ENCODE measurements at regions not wholly inside any gene's neighbourhood (a gene's known extent, or its start where the extent isn't known, plus 50 kb on each side); places are given as distances from the start of the nearest gene placed in this dataset.
"Not testable (repeated sequence)": the region's sequence is repeated elsewhere in the genome, so short reads cannot be mapped to it uniquely, and the experiment has no call there.

- Histone ChIP-seq H3K9me3 (ENCODE audit: insufficient read depth, low read depth, low read length) (no peaks in the 10 kb centered on the region), H3K9me2 (replicated peaks; ENCODE audit: low read depth, low read length) (no peaks in the 10 kb centered on the region), H3K79me2 (ENCODE audit: insufficient read depth, low read length) (no peaks in the 10 kb centered on the region), H3K4me1 (ENCODE audit: insufficient read depth, low read length, poor library complexity, severe bottlenecking) (no peaks in the 10 kb centered on the region), H3K27me3 (ENCODE audit: insufficient read depth, low read length, poor library complexity, severe bottlenecking) (no peaks in the 10 kb centered on the region), H4K20me1 (ENCODE audit: insufficient read depth, low read length, poor library complexity, severe bottlenecking) (no peaks in the 10 kb centered on the region), H3K4me3 (ENCODE audit: low read length, poor library complexity, severe bottlenecking) (no peak overlapping the region), H2AFZ (ENCODE audit: low read length) (no peak overlapping the region), H3F3A (ENCODE audit: low read depth) (no peaks in the 10 kb centered on the region), H3K36me3 (ENCODE audit: insufficient read depth, low read length) (no peaks in the 10 kb centered on the region), H3K9ac (ENCODE audit: low read depth, low read length, poor library complexity, severe bottlenecking) (no peak overlapping the region), H3K4me2 (ENCODE audit: low read depth, low read length, poor library complexity, severe bottlenecking) (no peak overlapping the region)
- TF ChIP-seq EZH2phosphoT487 (IDR thresholded peaks at IDR 0.05; ENCODE audit: borderline replicate concordance) = no peak
- TF ChIP-seq, protein P1, sequence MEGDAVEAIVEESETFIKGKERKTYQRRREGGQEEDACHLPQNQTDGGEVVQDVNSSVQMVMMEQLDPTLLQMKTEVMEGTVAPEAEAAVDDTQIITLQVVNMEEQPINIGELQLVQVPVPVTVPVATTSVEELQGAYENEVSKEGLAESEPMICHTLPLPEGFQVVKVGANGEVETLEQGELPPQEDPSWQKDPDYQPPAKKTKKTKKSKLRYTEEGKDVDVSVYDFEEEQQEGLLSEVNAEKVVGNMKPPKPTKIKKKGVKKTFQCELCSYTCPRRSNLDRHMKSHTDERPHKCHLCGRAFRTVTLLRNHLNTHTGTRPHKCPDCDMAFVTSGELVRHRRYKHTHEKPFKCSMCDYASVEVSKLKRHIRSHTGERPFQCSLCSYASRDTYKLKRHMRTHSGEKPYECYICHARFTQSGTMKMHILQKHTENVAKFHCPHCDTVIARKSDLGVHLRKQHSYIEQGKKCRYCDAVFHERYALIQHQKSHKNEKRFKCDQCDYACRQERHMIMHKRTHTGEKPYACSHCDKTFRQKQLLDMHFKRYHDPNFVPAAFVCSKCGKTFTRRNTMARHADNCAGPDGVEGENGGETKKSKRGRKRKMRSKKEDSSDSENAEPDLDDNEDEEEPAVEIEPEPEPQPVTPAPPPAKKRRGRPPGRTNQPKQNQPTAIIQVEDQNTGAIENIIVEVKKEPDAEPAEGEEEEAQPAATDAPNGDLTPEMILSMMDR (conservative IDR thresholded peaks at IDR 0.05; ENCODE audit: low read length) = no peak
Observed at GRCh38 chr9:31185831-31186230, 1198.6 kb upstream of the ACO1 start.

- H4K20me1 ChIP-seq (ENCODE audit: insufficient read depth, low read length, poor library complexity, severe bottlenecking) = no peaks in the 10 kb centered on the region
Observed at GRCh38 chr9:31188496-31188895, 1195.9 kb upstream of the ACO1 start.

DNA sequence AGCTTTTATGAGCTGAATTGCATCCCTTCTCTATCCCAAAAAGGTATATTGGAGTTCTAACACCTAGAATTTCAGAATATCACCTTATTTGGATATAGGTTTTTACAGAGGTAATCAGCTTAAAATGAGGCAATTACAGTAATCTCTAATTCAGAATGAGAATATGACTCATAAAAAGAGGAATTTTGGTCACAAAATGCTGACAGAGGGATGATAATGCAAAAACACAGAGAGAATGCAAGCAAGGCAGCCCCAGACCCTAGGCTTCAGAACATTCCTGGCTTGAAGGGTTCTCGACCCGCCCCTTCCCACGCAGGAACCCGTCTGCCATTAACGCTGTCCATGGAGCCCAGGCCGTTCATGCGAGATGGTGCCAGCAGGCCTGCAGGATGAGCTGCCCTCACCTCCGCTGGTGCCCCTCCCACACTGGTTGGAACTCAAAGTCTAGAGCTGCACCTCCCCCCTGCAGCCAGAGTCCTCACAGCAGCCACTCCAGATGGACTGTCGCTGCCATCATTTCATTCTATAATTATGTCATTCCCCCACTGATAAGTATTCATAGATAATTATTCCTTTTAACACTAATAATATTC is 1173.4 kb upstream of the ACO1 start:
- Histone ChIP-seq H3F3A (ENCODE audit: low read depth) (no peaks in the 10 kb centered on the region), H3K27me3 (ENCODE audit: insufficient read depth, low read length, poor library complexity, severe bottlenecking) (no peaks in the 10 kb centered on the region), H3K9ac (ENCODE audit: low read depth, low read length, poor library complexity, severe bottlenecking) (no peak overlapping the region), H3K79me2 (ENCODE audit: insufficient read depth, low read length) (no peaks in the 10 kb centered on the region), H3K9me3 (ENCODE audit: insufficient read depth, low read depth, low read length) (no peaks in the 10 kb centered on the region), H3K4me2 (ENCODE audit: low read depth, low read length, poor library complexity, severe bottlenecking) (no peak overlapping the region), H3K9me2 (replicated peaks; ENCODE audit: low read depth, low read length) (no peaks in the 10 kb centered on the region), H2AFZ (ENCODE audit: low read length) (no peak overlapping the region), H3K36me3 (ENCODE audit: insufficient read depth, low read length) (no peaks in the 10 kb centered on the region), H4K20me1 (ENCODE audit: insufficient read depth, low read length, poor library complexity, severe bottlenecking) (no peaks in the 10 kb centered on the region), H3K4me1 (ENCODE audit: insufficient read depth, low read length, poor library complexity, severe bottlenecking) (no peaks in the 10 kb centered on the region), H3K4me3 (ENCODE audit: low read length, poor library complexity, severe bottlenecking) (no peak overlapping the region)
- TF ChIP-seq, protein P1 (conservative IDR thresholded peaks at IDR 0.05; ENCODE audit: low read length) = no peak
- TF ChIP-seq EZH2phosphoT487 (IDR thresholded peaks at IDR 0.05; ENCODE audit: borderline replicate concordance) = no peak

More at GRCh38 chr9:31188496-31188895, 1195.9 kb upstream of the ACO1 start:
- Histone ChIP-seq H3K4me1 (ENCODE audit: insufficient read depth, low read length, poor library complexity, severe bottlenecking) (no peaks in the 10 kb centered on the region), H3K4me3 (ENCODE audit: low read length, poor library complexity, severe bottlenecking) (no peak overlapping the region), H3F3A (ENCODE audit: low read depth) (no peaks in the 10 kb centered on the region), H3K9me2 (replicated peaks; ENCODE audit: low read depth, low read length) (no peaks in the 10 kb centered on the region), H3K27me3 (ENCODE audit: insufficient read depth, low read length, poor library complexity, severe bottlenecking) (no peaks in the 10 kb centered on the region), H2AFZ (ENCODE audit: low read length) (no peak overlapping the region), H3K4me2 (ENCODE audit: low read depth, low read length, poor library complexity, severe bottlenecking) (no peak overlapping the region), H3K36me3 (ENCODE audit: insufficient read depth, low read length) (no peaks in the 10 kb centered on the region), H3K9ac (ENCODE audit: low read depth, low read length, poor library complexity, severe bottlenecking) (no peak overlapping the region), H3K79me2 (ENCODE audit: insufficient read depth, low read length) (no peaks in the 10 kb centered on the region), H3K9me3 (ENCODE audit: insufficient read depth, low read depth, low read length) (no peaks in the 10 kb centered on the region)
- TF ChIP-seq EZH2phosphoT487 (IDR thresholded peaks at IDR 0.05; ENCODE audit: borderline replicate concordance) = no peak
- TF ChIP-seq, protein P1 (conservative IDR thresholded peaks at IDR 0.05; ENCODE audit: low read length) = no peak

- not testable (repeated sequence) for H3K79me2 ChIP-seq (ENCODE audit: insufficient read depth, low read length); H3K36me3 ChIP-seq (ENCODE audit: insufficient read depth, low read length); H2AFZ ChIP-seq (ENCODE audit: low read length); H3K4me1 ChIP-seq (ENCODE audit: insufficient read depth, low read length, poor library complexity, severe bottlenecking); H3K4me3 ChIP-seq (ENCODE audit: low read length, poor library complexity, severe bottlenecking); H3K9ac ChIP-seq (ENCODE audit: low read depth, low read length, poor library complexity, severe bottlenecking); H3K4me2 ChIP-seq (ENCODE audit: low read depth, low read length, poor library complexity, severe bottlenecking); H4K20me1 ChIP-seq (ENCODE audit: insufficient read depth, low read length, poor library complexity, severe bottlenecking); H3F3A ChIP-seq (ENCODE audit: low read depth); H3K9me2 ChIP-seq (replicated peaks; ENCODE audit: low read depth, low read length); H3K9me3 ChIP-seq (ENCODE audit: insufficient read depth, low read depth, low read length); H3K27me3 ChIP-seq (ENCODE audit: insufficient read depth, low read length, poor library complexity, severe bottlenecking)
Observed at GRCh38 chr9:31229976-31230375, 1154.5 kb upstream of the ACO1 start.

Data from Loucy (cell line).